GM12878 (cell line): ENCODE measurements at regions not wholly inside any gene's neighbourhood (a gene's known extent, or its start where the extent isn't known, plus 50 kb on each side); places are given as distances from the start of the nearest gene placed in this dataset.

Experiments used
- ATAC-seq: fragments of 200-7000 bp; cut with Tn5 transposase; 3 replicates; pipeline ENCODE4 v1.9.1; 2020; ENCODE audit warnings: mild to moderate bottlenecking, moderate library complexity
- BruUV-seq: library from RNA; stranded (reverse); fragments of 400-500 nt; replicated peaks from 2 replicates; lab custom pipeline; 2021; lab: Mats Ljungman, UMichigan
- CTCF ChIA-PET: fragments of 300-600 bp; sonication (Branson Sonifier 250); formaldehyde crosslinking; extraction: SDS; loops from one replicate; lab custom pipeline; 2021; ENCODE audit warnings: inconsistent platforms; lab: Yijun Ruan, JAX
- POLR2A ChIA-PET: fragments of 350-600 bp; formaldehyde crosslinking; extraction: SDS; loops from one replicate; lab custom pipeline; 2021; ENCODE audit warnings: inconsistent platforms; lab: Charles Lee
- RAD21 ChIA-PET: fragments of 300-600 bp; sonication (Branson Sonifier 250); formaldehyde crosslinking; loops from one replicate; lab custom pipeline; 2023; ENCODE audit warnings: antibody characterized with exemption; ENCODE audit not compliant: unreplicated experiment; lab: Charles Lee
- SMC1A ChIA-PET: fragments of 300-600 bp; sonication (Branson Sonifier 250); formaldehyde crosslinking; loops from one replicate; lab custom pipeline; 2023; ENCODE audit not compliant: unreplicated experiment, uncharacterized antibody; lab: Charles Lee
- DNase-seq: peaks from one replicate; pipeline ENCODE4 v3.0.0-alpha.2; 2011; ENCODE audit warnings: low read depth, low spot score
- FAIRE-seq: peaks from 3 replicates; lab custom pipeline; 2011; peaks lifted over from hg19 to GRCh38; lab: Jason Lieb, UNC
- H2AFZ ChIP-seq: 2 replicates; pipeline ENCODE4 v1.6.0; 2011; ENCODE audit warnings: low read depth, low read length, control low read depth; ENCODE audit not compliant: control insufficient read depth
- H3K27ac ChIP-seq: 2 replicates; pipeline ENCODE4 v1.5.1; 2011; ENCODE audit warnings: control low read depth; ENCODE audit not compliant: control insufficient read depth, insufficient read depth
- H3K27me3 ChIP-seq, 2 experiments: replicated peaks in 1 of 2; 2 replicates each; pipeline versions ENCODE4 v1.6.0 to v1.6.1; 2011; ENCODE audit warnings: low read length in 1 of 2; ENCODE audit not compliant: control insufficient read depth in 2 of 2, insufficient read depth in 2 of 2
- H3K36me3 ChIP-seq, 2 experiments: 2 replicates each; pipeline ENCODE4 v1.5.1; 2011; ENCODE audit warnings: low read length in 1 of 2; ENCODE audit not compliant: control insufficient read depth in 2 of 2, insufficient read depth in 2 of 2
- H3K4me1 ChIP-seq: 2 replicates; pipeline ENCODE4 v1.6.1; 2011; ENCODE audit warnings: mild to moderate bottlenecking, low read length, moderate library complexity, mixed read lengths; ENCODE audit not compliant: control insufficient read depth, insufficient read depth
- H3K4me2 ChIP-seq: 2 replicates; pipeline ENCODE4 v1.6.0; 2011; ENCODE audit warnings: control low read depth; ENCODE audit not compliant: control insufficient read depth, insufficient read depth
- H3K4me3 ChIP-seq: fragments of 200-600 bp; sonication (generic); 2 replicates; pipeline ENCODE4 v1.5.1; 2016
- H3K79me2 ChIP-seq: 2 replicates; pipeline ENCODE4 v1.6.0; 2011; ENCODE audit warnings: low read length; ENCODE audit not compliant: control insufficient read depth, insufficient read depth
- H3K9ac ChIP-seq: 2 replicates; pipeline ENCODE4 v1.8.0; 2011; ENCODE audit warnings: low read length, control low read depth, mixed read lengths; ENCODE audit not compliant: control insufficient read depth, insufficient read depth
- H3K9me3 ChIP-seq: replicated peaks from 3 replicates; pipeline ENCODE4 v1.5.1; 2011; ENCODE audit warnings: mild to moderate bottlenecking, low read length; ENCODE audit not compliant: control insufficient read depth, insufficient read depth
- H4K20me1 ChIP-seq: 2 replicates; pipeline ENCODE4 v1.6.0; 2011; ENCODE audit not compliant: control insufficient read depth, insufficient read depth
- CREB1 ChIP-seq: IDR thresholded peaks from 2 replicates; pipeline ENCODE4 v1.6.1; 2012; ENCODE audit warnings: low read depth, mild to moderate bottlenecking, inconsistent platforms
- EED ChIP-seq: sonication (generic); IDR thresholded peaks from 2 replicates; pipeline ENCODE4 v1.6.1; 2016; ENCODE audit warnings: antibody characterized with exemption, low read depth
- HDGF ChIP-seq: fragments of 450-650 bp; IDR thresholded peaks from 2 replicates; pipeline ENCODE4 v1.6.1; 2016; ENCODE audit warnings: antibody characterized with exemption
- JUNB ChIP-seq: IDR thresholded peaks from 2 replicates; pipeline ENCODE4 v1.6.1; 2016; ENCODE audit warnings: antibody characterized with exemption, mild to moderate bottlenecking
- KDM1A ChIP-seq: fragments of 200-600 bp; sonication (generic); IDR thresholded peaks from 2 replicates; pipeline ENCODE4 v1.6.1; 2016; ENCODE audit warnings: borderline replicate concordance
- LARP7 ChIP-seq: fragments of 450-650 bp; IDR thresholded peaks from 2 replicates; pipeline ENCODE4 v1.6.1; 2017; ENCODE audit warnings: mild to moderate bottlenecking
- MEF2B ChIP-seq: fragments of 450-650 bp; IDR thresholded peaks from 2 replicates; pipeline ENCODE4 v1.6.1; 2018; ENCODE audit warnings: mild to moderate bottlenecking, moderate library complexity; ENCODE audit not compliant: partially characterized antibody, poor library complexity, severe bottlenecking
- MYB ChIP-seq: fragments of 150-350 bp; IDR thresholded peaks from 2 replicates; pipeline ENCODE4 v1.6.1; 2014; ENCODE audit warnings: mild to moderate bottlenecking, low read depth, low read length, borderline replicate concordance
- MYC ChIP-seq: IDR thresholded peaks from 2 replicates; pipeline ENCODE4 v1.6.1; 2011; ENCODE audit warnings: mild to moderate bottlenecking, low read length, moderate library complexity, inconsistent platforms; ENCODE audit not compliant: insufficient read depth, insufficient replicate concordance, insufficient read length, severe bottlenecking
- NFYA ChIP-seq: IDR thresholded peaks from 2 replicates; pipeline ENCODE4 v1.6.1; 2011; ENCODE audit warnings: low read depth, mild to moderate bottlenecking, low read length, improper control_type of control experiment, borderline replicate concordance
- POLR2A ChIP-seq: IDR thresholded peaks from 2 replicates; pipeline ENCODE4 v1.6.1; 2011; ENCODE audit warnings: low read depth, mild to moderate bottlenecking, low read length
- POLR2AphosphoS5 ChIP-seq: IDR thresholded peaks from 2 replicates; pipeline ENCODE4 v1.6.1; 2011; ENCODE audit warnings: mild to moderate bottlenecking, low read length, inconsistent platforms
- RCOR1 ChIP-seq: conservative IDR thresholded peaks from 2 replicates; pipeline ENCODE4 v1.6.1; 2012; ENCODE audit warnings: low read depth, low read length, improper control_type of control experiment
- RUNX3 ChIP-seq: IDR thresholded peaks from 2 replicates; pipeline ENCODE4 v1.6.1; 2012; ENCODE audit warnings: low read length, inconsistent platforms
- SPI1 ChIP-seq: IDR thresholded peaks from 2 replicates; pipeline ENCODE4 v1.6.1; 2011; ENCODE audit warnings: low read depth, mild to moderate bottlenecking, low read length, moderate library complexity, borderline replicate concordance; ENCODE audit not compliant: insufficient read depth
- TCF12 ChIP-seq: IDR thresholded peaks from 2 replicates; pipeline ENCODE4 v1.6.1; 2011; ENCODE audit warnings: low read depth, mild to moderate bottlenecking, low read length
- WRNIP1 ChIP-seq: IDR thresholded peaks from 2 replicates; pipeline ENCODE4 v1.6.1; 2011; ENCODE audit warnings: low read depth, low read length, improper control_type of control experiment, borderline replicate concordance
- ZNF207 ChIP-seq: fragments of 450-650 bp; IDR thresholded peaks from 2 replicates; pipeline ENCODE4 v1.6.1; 2014; ENCODE audit warnings: antibody characterized with exemption, mild to moderate bottlenecking, borderline replicate concordance
- ZNF274 ChIP-seq: IDR thresholded peaks from one replicate; pipeline ENCODE4 v1.8.0; 2011; ENCODE audit not compliant: insufficient read length, insufficient read depth
- WGBS: methylation state at CpG from one replicate; pipeline ENCODE4 v1.1.6; 2016; ENCODE audit warnings: low lambda C conversion rate; ENCODE audit not compliant: insufficient replicate concordance, insufficient coverage; ENCODE audit errors: missing lambda C conversion rate; 5-methylcytosine and 5-hydroxymethylcytosine counted together
- in situ Hi-C: fragments of 300-500 bp; cut with MboI; formaldehyde crosslinking; loops from 9 replicates; pipeline ENCODE4 v1.14.3; 2018; ENCODE audit warnings: mixed read lengths
- intact Hi-C: fragments of 100-400 bp; cut with micrococcal nuclease; formaldehyde crosslinking; loops from one replicate; pipeline ENCODE4 v1.14.2; 2022; ENCODE audit not compliant: unreplicated experiment
- TF ChIP-seq, protein P1 (sequence below): fragments of 450-650 bp; IDR thresholded peaks from 2 replicates; pipeline ENCODE4 v1.6.1; 2017; ENCODE audit warnings: mild to moderate bottlenecking

DNA sequence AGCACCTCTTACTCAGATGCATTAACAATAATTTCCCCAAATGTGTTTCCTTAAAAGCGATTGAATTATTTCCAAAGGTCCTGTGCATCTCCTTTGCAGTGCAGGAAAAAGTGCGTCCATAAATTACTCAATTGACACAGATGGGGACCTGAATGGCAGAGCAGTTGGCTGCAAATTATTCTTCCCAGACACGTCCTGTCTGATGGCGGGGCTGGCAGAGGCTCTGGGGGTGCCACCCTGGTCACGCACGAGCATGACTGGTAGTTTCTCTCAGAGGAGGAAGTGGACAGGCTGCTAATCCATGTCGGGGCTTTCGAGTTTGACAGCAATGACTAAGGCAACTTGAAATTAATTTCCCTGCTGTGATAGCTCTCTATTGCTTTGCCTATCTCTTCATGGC is 264.8 kb upstream of the BRINP1 start:
- no peak for FAIRE-seq
- RAD21 ChIA-PET = no interaction called here
- no TSS peak for BruUV-seq

More for the DNA sequence above, 264.8 kb upstream of the BRINP1 start:
- ChIA-PET SMC1A (no interaction called here), POLR2A (no interaction called here), CTCF (no interaction called here)
- Histone ChIP-seq H4K20me1 (no peaks in the 10 kb centered on the region), H3K9ac (no peak overlapping the region), H3K79me2 (no peaks in the 10 kb centered on the region), H3K4me3 (no peak overlapping the region), H3K27me3 (no peaks in the 10 kb centered on the region), H3K4me1 (no peaks in the 10 kb centered on the region), H3K4me2 (no peak overlapping the region), H2AFZ (no peak overlapping the region), H3K9me3 (no peaks in the 10 kb centered on the region), H3K36me3 (no peaks in the 10 kb centered on the region), H3K27ac (no peak overlapping the region)
- no peak for DNase-seq
- ATAC-seq = no peak
- WGBS = 26% methylated on average over 8 of the region's 8 CpGs
- TF ChIP-seq CREB1 (no peak), POLR2A (no peak), LARP7 (no peak), MEF2B (no peak), MYB (no peak), POLR2AphosphoS5 (no peak), SPI1 (no peak), ZNF207 (no peak), TCF12 (no peak), RUNX3 (no peak), WRNIP1 (no peak), HDGF (no peak), EED (no peak), JUNB (no peak), ZNF274 (no peak), KDM1A (no peak), MYC (no peak), RCOR1 (no peak), NFYA (no peak)
- TF ChIP-seq, protein P1, sequence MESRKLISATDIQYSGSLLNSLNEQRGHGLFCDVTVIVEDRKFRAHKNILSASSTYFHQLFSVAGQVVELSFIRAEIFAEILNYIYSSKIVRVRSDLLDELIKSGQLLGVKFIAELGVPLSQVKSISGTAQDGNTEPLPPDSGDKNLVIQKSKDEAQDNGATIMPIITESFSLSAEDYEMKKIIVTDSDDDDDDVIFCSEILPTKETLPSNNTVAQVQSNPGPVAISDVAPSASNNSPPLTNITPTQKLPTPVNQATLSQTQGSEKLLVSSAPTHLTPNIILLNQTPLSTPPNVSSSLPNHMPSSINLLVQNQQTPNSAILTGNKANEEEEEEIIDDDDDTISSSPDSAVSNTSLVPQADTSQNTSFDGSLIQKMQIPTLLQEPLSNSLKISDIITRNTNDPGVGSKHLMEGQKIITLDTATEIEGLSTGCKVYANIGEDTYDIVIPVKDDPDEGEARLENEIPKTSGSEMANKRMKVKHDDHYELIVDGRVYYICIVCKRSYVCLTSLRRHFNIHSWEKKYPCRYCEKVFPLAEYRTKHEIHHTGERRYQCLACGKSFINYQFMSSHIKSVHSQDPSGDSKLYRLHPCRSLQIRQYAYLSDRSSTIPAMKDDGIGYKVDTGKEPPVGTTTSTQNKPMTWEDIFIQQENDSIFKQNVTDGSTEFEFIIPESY = no peak
- intact Hi-C loops (no loop called here), in situ Hi-C loops (no loop called here)
